SK-N-DZ (cell line): ENCODE measurements at regions not wholly inside any gene's neighbourhood (a gene's known extent, or its start where the extent isn't known, plus 50 kb on each side); places are given as distances from the start of the nearest gene placed in this dataset.
A peak's percentile ranks its signal among the peaks of the same experiment; 100 is the strongest.

ENCODE experiments used
- DNase-seq: peaks from one replicate; pipeline ENCODE4 v3.0.0-alpha.2; 2015; ENCODE audit warnings: low spot score

DNA sequence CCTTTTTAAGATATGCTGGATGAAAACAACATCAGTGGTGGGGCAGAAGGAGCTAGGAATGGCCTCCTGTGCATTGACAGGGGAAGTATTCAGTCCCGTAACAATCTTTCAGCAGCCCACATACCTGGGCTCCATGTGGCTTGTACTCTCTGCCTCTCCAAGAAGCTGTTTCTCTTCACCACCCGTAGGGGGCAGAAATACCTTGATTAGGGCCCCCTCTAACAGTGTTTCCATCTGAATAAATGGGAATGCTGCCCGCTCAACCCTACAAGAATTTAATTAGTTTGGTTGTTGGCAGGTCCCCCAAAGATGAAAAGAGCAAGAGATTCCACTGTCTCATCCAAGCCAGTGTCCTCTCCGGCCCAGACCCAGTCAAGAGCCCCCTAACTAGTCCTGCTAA, 155.2 kb downstream of the SMIM20 start:
- DNase-seq, result peak; percentile 12

GRCh38 chr4:26071688-26072087, 157.7 kb downstream of the SMIM20 start:
- DNase-seq, result no peak

DNA sequence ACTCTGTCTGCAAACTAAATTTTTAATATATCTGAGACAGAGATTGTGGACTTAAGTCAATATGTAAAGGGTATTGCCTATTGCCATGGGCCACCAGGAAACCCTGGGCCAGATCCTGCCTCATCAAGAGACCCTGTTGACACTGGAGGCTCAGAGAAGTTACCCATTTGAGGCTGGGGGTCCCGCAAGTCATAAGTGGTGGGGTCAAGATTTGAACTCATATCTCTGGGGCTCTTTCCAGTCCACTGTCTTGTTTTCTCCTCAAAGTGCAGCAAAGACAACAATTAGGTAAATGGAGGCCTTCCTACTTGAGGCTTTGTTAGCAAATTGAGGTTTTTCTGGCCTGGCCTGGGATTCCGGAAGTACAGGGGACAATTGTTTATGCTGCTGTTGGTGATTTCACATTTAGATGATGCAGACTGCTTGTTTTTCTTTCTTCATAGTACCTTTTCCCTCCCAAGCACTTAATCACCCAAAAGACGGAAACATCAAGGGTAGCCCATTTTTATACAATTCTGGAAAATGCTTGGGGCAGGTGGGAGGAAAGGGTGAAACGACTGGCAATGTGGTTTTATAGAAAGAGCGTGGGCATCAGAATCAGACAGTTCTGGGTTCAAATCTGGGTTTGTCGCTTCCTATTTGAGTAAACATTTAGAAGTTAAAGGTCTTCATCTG, 160.0 kb downstream of the SMIM20 start:
- DNase-seq, result no peak

GRCh38 chr4:26074712-26075430, 160.9 kb downstream of the SMIM20 start:
- no peak for DNase-seq

- no peak for DNase-seq
Measured at GRCh38 chr4:26075583-26075982, 161.6 kb downstream of the SMIM20 start.

DNA sequence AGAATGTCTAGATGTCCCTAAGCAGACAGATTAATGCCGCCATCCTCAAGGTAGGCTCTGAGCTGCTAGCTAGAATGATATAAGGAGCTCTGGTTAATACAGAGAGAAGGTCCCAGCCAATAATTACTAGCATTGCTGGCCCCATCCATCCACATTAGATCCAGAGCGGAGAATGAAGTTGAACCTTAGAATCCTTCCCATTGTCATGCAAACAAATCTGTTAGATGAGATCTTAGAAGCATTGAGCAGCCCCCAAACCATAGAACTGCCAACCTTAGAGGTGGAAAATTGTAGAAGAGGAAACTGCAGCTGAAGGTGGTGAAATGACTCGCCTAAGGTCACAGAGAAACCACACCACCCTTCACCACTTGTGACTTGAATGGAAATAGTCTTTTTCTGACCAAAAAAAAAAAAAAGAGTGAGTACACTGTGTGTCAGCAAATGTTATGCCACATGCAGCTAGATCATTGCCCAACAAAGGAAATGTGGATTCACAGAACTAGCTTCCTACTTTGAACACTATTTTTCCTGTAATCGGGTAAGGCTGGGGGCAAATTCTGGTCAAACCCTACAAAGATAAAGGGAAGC, 162.1 kb downstream of the SMIM20 start:
- DNase-seq, result no peak

DNA sequence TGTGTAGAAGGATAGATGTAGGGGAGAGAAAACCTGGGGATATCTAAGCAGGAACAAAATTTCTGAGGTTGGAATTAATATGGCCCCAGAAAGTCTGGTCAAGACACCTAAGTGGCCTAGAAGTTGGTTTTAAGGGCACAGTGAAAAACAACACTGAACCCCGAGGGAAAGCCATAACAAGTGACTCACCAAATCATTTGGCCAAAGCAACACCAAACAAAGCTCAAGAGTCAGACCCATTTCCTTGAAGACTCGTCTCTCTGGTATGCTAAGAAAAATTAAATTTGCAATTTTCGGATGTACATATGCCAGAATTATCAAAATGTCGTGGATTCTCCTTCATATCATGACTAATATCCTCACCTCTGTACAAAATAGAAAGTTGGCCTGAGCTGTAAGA, 162.9 kb downstream of the SMIM20 start:
- no peak for DNase-seq

DNA sequence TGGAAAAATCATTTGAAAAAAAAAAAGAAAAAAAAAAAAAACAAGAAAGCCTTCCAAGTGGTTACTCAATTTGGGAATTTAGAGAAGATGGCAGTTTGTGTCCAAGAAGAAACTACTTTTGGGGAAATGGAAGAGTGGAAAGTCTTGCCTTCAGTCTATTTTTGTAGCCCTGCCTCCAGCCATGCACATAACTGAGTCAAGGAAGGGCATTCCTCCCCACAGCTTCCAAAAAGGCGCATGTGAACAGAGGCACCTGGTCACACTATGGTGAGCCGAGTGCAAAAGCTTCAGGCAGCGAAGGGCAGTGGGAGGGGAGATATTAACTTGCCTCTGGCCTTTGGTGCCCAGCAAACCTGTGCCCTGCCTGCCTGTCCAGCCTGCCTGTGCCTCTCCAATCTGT, 163.7 kb downstream of the SMIM20 start:
- DNase-seq, result no peak

DNA sequence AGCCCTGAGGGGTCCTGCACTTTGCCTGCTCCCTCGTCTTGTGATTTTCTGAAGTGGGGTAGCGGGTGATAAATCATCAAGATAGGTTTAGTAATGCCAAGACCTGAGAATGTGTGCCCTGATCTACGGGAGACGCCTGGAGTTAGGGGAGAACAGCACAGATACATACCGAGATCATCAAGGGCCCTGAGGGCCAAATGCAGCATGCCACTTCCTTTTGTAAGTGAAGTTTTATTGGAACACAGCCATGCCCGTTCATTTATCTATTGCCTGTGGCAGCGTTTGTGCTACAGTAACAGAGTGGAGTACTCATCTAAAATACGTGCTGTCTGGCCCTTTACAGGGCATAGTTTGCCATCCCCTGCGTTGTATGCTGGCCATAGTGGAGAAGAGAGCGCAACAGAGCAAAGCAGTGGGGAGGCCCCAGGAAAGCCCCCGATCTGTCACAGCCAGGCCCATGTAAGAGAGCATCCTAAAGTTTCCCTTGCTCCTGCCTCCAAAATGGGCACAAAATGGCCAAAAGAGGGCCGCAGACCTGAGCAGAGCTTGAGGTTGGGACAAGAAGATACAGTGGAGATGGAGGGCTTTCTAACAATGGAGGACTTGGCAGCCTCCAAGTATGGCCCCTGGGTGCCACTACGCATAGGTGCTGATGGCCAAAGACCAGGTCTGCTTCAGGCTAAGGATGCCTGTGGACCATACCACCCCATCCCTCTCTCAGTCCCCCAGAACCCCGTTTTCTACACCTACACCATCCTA, 167.0 kb downstream of the SMIM20 start:
- no peak for DNase-seq

DNA sequence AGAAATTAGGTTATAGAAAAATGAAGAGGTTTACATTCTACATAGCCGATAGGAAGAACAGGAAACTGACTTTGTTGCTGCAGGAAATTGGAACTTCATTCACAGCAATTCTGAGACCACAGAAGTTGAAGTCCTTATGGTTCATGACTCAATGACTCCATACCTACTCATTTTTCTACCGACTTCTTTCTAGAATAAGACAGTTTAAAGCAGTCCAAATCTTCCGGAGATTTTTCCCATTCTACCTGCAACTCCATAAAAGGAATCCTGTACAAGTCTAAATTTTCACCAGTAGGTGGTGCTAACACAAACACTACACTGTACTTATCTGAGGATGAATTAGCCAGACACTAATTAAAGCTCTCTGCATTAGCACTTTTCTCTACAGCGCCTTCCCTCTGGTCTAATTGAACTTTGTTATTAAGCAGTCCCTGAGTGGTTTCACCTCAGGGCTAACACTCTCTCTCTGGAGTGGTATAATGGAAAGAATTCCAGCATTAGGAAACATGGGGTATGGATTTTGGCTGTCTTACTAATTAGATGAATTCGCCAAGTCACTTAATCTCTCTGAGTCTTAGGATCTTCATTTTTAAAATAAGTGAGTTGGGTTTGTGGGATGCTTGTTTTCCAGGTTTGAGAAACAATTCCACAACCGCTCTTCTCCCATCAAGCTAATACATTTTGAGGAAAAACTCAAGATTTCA, 167.9 kb downstream of the SMIM20 start:
- peak; percentile 35 for DNase-seq

DNA sequence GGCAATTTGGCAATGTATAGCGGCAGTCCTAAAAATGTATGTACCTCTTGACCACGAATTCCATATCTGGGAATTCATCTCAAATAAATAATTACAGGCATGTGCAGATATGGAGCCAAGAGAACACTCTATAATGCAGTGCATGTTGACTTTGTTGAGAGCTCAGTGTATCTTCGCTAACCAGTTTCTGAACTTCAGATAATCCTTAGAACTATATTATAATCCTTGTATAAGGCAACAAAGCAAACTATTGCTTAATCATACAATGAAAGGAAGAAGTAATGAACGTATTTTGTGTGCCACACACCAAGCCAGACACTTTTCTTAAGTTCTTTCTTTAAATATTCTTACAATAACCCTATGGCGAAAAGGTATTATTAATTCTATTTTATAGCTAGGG, 168.5 kb downstream of the SMIM20 start:
- DNase-seq, result no peak

DNA sequence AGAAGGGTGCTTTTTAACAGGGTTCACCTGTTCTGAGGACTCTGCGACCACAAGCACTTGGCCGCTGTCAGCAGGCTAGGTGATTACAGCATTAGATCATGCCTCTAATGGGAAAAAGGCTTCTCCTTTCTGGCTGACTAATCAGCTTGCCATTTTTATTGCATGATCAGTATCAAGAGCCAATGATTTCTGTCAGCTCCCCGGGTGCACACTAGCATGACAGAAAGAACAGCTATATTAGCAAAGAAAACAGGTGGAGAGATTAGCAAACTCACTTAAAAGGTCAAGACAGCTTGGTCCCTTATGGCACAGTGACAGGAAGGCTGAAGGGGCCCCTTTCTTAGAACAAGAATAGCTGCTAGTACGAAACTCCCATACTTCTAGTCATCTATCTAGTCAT, 170.0 kb downstream of the SMIM20 start:
- peak; percentile 76 for DNase-seq

DNA sequence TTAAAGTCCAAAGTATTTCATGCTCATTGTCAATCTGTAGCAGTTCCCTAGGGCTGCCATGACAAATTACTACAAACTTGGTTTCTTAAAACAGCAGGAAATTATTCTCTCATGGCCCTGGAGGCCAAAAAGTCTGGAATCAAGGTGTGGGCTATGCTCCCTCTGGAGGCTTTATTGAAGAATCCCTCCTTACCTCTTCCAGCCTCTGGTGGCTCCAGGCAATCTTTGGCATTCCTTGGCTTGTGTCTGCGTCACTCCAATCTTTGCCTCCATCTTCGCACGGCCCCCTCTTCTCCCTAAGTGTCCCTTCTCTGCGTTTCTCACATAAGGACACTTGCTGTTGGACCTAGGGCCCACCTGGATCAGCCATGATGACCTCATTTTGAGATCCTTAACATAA, 170.4 kb downstream of the SMIM20 start:
- DNase-seq, result peak; percentile 12

- DNase-seq, result peak; percentile 66
Measured at GRCh38 chr4:26085551-26085950, 171.5 kb downstream of the SMIM20 start.

- peak; percentile 54 for DNase-seq
Measured at GRCh38 chr4:26086621-26087441, 172.8 kb downstream of the SMIM20 start.

DNA sequence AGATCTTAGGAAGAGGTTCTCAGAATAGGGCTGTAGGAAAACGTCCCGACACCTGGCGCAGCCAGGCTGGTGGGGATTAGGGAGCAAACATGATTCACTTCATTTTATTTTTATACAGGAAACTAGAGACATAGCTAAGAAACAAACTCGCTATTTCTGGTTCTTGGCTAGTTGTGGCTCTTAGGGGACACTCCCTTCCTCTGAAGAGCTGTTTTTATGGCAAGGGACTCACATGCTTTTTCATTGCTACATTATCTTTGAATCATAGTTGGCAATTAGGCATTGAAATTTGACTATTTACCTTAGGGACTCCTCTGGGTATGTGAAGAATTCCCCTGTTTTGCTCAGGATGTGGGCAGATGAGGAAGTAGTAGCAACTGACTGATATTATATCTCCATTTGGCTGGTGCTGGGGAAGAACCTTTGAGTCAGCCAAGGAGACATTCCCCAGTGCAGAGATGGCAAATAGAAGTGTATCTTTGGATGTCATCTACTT, 174.5 kb downstream of the SMIM20 start:
- no peak for DNase-seq

DNA sequence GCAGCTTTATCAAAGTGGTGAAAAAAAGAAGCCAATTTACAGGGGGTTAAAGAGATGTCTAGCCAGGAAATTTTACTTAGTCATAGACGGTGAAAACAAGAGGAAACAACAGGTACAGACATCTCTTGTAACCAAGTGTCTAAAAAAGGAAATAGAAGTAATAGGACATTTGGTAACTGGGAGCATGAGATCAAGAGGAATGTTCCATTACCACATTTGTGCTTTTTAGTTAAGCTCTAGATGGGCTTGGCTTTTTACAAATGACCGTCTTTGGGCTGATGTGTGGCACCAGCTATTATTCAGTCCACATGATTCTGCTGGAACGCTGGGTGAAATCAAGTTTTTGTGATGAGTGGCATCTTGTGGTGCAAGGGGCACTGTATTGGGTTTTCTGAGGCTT, 179.5 kb downstream of the SMIM20 start:
- no peak for DNase-seq

DNA sequence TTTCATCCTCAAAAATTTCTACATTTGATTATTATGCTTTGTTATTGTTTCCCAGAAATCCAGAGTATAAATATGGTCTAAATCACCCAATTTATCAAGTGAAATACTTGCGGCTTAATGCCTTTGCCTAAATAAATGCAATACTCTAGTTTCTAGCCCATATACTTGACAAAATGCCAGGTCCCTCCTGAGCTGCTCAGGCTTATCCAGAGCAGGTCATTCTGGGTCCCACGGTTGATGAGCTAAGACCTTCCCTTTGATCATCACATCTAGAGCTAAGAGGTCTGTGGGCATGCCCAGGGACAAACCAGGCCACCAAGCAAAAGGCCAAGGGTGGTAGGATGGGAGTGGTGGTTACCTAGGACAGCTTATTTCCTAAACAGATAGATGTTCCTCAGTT, 180.1 kb downstream of the SMIM20 start:
- DNase-seq, result no peak

GRCh38 chr4:26094911-26095310, 180.9 kb downstream of the SMIM20 start:
- DNase-seq, result no peak

GRCh38 chr4:26099967-26100366, 185.9 kb downstream of the SMIM20 start:
- no peak for DNase-seq

DNA sequence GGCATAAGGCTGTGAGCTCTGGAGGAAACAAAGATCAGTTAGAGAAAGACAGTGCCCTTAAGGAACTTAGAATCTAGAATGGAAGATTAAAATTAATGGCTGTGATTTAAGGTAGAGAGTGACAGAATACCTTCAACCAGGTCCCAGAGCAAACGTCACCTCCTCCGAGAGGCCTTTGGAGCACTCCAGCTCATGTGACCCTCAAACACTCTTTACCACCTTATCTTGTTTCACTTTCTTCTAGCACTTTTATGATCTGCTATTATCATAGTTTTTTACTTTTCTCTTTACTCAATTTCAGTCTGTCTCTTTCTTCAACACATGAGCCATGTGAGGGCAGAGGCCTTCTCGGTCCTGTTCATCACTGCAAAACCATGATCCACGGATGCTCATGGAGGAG, 187.0 kb downstream of the SMIM20 start:
- no peak for DNase-seq
